Liver (tissue), 8 donors: ENCODE measurements at regions not wholly inside any gene's neighbourhood (a gene's known extent, or its start where the extent isn't known, plus 50 kb on each side); places are given as distances from the start of the nearest gene placed in this dataset.

ENCODE experiments used
- DNase-seq: peaks from one replicate; pipeline ENCODE4 v3.0.0-alpha.2; 2017; ENCODE audit warnings: low spot score
- H3K27ac ChIP-seq, 2 donors: one replicate each; pipeline ENCODE4 v1.7.0; 2013; ENCODE audit warnings: inconsistent platforms in 2 of 2, low read length in 2 of 2, control low read depth in 1 of 2, low read depth in 1 of 2, mild to moderate bottlenecking in 1 of 2
- H3K27me3 ChIP-seq, 4 donors: one replicate each; pipeline versions ENCODE4 v1.6.1 to v1.7.0; 2013; ENCODE audit warnings: low read length in 3 of 4, inconsistent platforms in 1 of 4, mild to moderate bottlenecking in 1 of 4, moderate library complexity in 1 of 4; ENCODE audit not compliant: control insufficient read depth in 4 of 4, insufficient read depth in 4 of 4
- H3K36me3 ChIP-seq, 4 donors: one replicate each; pipeline versions ENCODE4 v1.6.1 to v1.7.0; 2013; ENCODE audit warnings: low read length in 3 of 4, mild to moderate bottlenecking in 3 of 4, low read depth in 1 of 4, moderate library complexity in 1 of 4; ENCODE audit not compliant: control insufficient read depth in 4 of 4, insufficient read depth in 3 of 4
- H3K4me1 ChIP-seq, 4 donors: one replicate each; pipeline versions ENCODE4 v1.6.1 to v1.7.0; 2013; ENCODE audit warnings: low read length in 3 of 4, mild to moderate bottlenecking in 3 of 4, moderate library complexity in 1 of 4; ENCODE audit not compliant: control insufficient read depth in 4 of 4, insufficient read depth in 4 of 4
- H3K4me3 ChIP-seq, 3 donors: one replicate each; pipeline versions ENCODE4 v1.6.1 to v1.7.0; 2013; ENCODE audit warnings: low read length in 3 of 3, control low read depth in 1 of 3, low read depth in 1 of 3, mild to moderate bottlenecking in 1 of 3
- H3K9ac ChIP-seq, 2 donors: one replicate each; pipeline ENCODE4 v1.7.0; 2013; ENCODE audit warnings: low read length in 2 of 2, mild to moderate bottlenecking in 2 of 2, moderate library complexity in 2 of 2, control low read depth in 1 of 2, low read depth in 1 of 2
- H3K9me3 ChIP-seq, 4 donors: one replicate each; pipeline versions ENCODE4 v1.6.1 to v1.7.0; 2013; ENCODE audit warnings: low read length in 3 of 4; ENCODE audit not compliant: control insufficient read depth in 4 of 4
- EGR1 ChIP-seq, 2 donors: IDR thresholded peaks; 2 replicates each; pipeline ENCODE4 v1.6.1; 2016 to 2018; ENCODE audit warnings: antibody characterized with exemption in 2 of 2, low read depth in 2 of 2
- FOXA1 ChIP-seq: IDR thresholded peaks from 2 replicates; pipeline ENCODE4 v1.6.1; 2016; ENCODE audit warnings: antibody characterized with exemption
- FOXA2 ChIP-seq: IDR thresholded peaks from 2 replicates; pipeline ENCODE4 v1.6.1; 2016; ENCODE audit warnings: antibody characterized with exemption
- GABPA ChIP-seq, 2 donors: IDR thresholded peaks in 1 of 2; conservative IDR thresholded peaks in 1 of 2; 2 replicates each; pipeline ENCODE4 v1.6.1; 2016; ENCODE audit warnings: antibody characterized with exemption in 2 of 2, mild to moderate bottlenecking in 1 of 2, moderate library complexity in 1 of 2
- HNF4G ChIP-seq: IDR thresholded peaks from 2 replicates; pipeline ENCODE4 v1.6.1; 2016; ENCODE audit warnings: antibody characterized with exemption
- JUND ChIP-seq, 2 donors: IDR thresholded peaks; 2 replicates each; pipeline ENCODE4 v1.6.1; 2016; ENCODE audit warnings: antibody characterized with exemption in 2 of 2
- MAX ChIP-seq: IDR thresholded peaks from 2 replicates; pipeline ENCODE4 v1.6.1; 2016; ENCODE audit warnings: antibody characterized with exemption
- NR2F2 ChIP-seq: IDR thresholded peaks from 2 replicates; pipeline ENCODE4 v1.6.1; 2016; ENCODE audit warnings: antibody characterized with exemption
- RAD21 ChIP-seq, 2 donors: IDR thresholded peaks; 2 replicates each; pipeline ENCODE4 v1.6.1; 2016; ENCODE audit warnings: antibody characterized with exemption in 2 of 2, mild to moderate bottlenecking in 2 of 2
- RXRA ChIP-seq, 2 donors: IDR thresholded peaks; 2 replicates each; pipeline ENCODE4 v1.6.1; 2017 to 2018; ENCODE audit warnings: antibody characterized with exemption in 2 of 2, mild to moderate bottlenecking in 1 of 2
- SP1 ChIP-seq: IDR thresholded peaks from 2 replicates; pipeline ENCODE4 v1.6.1; 2018; ENCODE audit warnings: antibody characterized with exemption, mild to moderate bottlenecking
- TAF1 ChIP-seq: conservative IDR thresholded peaks from 2 replicates; pipeline ENCODE4 v1.6.1; 2016; ENCODE audit warnings: antibody characterized with exemption, mild to moderate bottlenecking
- YY1 ChIP-seq: IDR thresholded peaks from 2 replicates; pipeline ENCODE4 v1.6.1; 2016; ENCODE audit warnings: antibody characterized with exemption, mild to moderate bottlenecking
- WGBS: extraction: QIAGEN DNeasy Blood & Tissue Kit; methylation state at CpG from one replicate; pipeline ENCODE4 v1.1.7; 2013; 5-methylcytosine and 5-hydroxymethylcytosine counted together
- TF ChIP-seq, protein P1 (sequence below): IDR thresholded peaks from 2 replicates; pipeline ENCODE4 v1.6.1; 2016; ENCODE audit warnings: antibody characterized with exemption
- TF ChIP-seq, protein P2 (sequence below): IDR thresholded peaks from 2 replicates; pipeline ENCODE4 v1.6.1; 2016; ENCODE audit warnings: antibody characterized with exemption
- TF ChIP-seq, protein P3 (sequence below): fragments of 150-350 bp; IDR thresholded peaks from 2 replicates; pipeline ENCODE4 v1.5.1; 2017; ENCODE audit warnings: improper control_type of control experiment, low read depth, low read length; ENCODE audit not compliant: missing input control
- donor health status: healthy.
- donor health status: healthy.
- donor health status: healthy.
- donor health status: healthy.
- donor health status: healthy.

DNA sequence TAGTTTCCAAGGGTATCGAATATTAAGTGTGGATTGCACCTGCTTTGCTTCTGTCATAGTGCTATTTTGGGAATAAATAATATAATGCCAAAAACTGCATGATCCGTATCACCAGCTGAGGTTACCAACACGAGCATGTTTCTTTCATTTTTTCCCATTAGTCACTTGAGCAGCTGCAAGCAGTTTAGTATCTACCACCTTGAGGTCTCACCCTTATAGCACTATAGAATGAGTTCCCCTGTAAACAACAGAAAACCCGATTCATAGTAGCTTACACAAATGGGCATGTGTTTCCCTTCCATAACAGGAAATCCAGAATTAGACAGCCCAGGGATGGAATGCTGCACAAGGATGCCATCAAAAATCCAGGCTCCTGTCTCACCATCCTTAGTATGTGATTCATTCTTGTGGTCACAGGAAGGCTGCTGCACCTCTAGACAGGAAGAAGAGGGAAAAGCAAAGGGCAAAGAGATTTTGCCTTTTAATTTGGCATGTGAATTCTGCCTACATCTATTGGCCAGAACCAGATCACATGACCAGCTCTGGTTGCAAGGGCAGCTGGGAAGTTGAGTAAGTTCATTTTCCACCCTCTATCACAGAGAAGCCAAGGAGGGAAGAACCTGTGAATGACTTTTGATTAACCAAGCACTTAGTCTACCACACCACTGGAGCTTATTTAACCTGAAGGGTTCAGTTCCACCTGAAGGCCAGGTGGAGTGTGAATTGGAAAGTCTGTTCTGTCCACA is 91.3 kb upstream of the SLC25A36 start:
- 65% methylated on average over 4 of the region's 4 CpGs for WGBS
- TF ChIP-seq GABPA (IDR thresholded peaks at IDR 0.05 in 1 of 2, conservative IDR thresholded peaks at IDR 0.05 in 1 of 2) (no peak), HNF4G (no peak), RAD21 (IDR thresholded peaks at IDR 0.05) (no peak), JUND (IDR thresholded peaks at IDR 0.05) (no peak), EGR1 (IDR thresholded peaks at IDR 0.05; ENCODE audit: low read depth in 2 of 2) (no peak)
- TF ChIP-seq, protein P1, sequence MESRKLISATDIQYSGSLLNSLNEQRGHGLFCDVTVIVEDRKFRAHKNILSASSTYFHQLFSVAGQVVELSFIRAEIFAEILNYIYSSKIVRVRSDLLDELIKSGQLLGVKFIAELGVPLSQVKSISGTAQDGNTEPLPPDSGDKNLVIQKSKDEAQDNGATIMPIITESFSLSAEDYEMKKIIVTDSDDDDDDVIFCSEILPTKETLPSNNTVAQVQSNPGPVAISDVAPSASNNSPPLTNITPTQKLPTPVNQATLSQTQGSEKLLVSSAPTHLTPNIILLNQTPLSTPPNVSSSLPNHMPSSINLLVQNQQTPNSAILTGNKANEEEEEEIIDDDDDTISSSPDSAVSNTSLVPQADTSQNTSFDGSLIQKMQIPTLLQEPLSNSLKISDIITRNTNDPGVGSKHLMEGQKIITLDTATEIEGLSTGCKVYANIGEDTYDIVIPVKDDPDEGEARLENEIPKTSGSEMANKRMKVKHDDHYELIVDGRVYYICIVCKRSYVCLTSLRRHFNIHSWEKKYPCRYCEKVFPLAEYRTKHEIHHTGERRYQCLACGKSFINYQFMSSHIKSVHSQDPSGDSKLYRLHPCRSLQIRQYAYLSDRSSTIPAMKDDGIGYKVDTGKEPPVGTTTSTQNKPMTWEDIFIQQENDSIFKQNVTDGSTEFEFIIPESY: no peak
- peaks cover 0 to 7% (median 0%) of the 10 kb centered on the region in 4 donors for H3K9me3 ChIP-seq
- H3K36me3 ChIP-seq: no peaks in the 10 kb centered on the region
- H3K4me1 ChIP-seq: no peaks in the 10 kb centered on the region
- no peak overlapping the region for H3K4me3 ChIP-seq
- DNase-seq: no peak
- no peak overlapping the region for H3K9ac ChIP-seq
- peaks cover 0 to 13% (median under 1%) of the 10 kb centered on the region in 4 donors for H3K27me3 ChIP-seq
- H3K27ac ChIP-seq: no peak overlapping the region

DNA sequence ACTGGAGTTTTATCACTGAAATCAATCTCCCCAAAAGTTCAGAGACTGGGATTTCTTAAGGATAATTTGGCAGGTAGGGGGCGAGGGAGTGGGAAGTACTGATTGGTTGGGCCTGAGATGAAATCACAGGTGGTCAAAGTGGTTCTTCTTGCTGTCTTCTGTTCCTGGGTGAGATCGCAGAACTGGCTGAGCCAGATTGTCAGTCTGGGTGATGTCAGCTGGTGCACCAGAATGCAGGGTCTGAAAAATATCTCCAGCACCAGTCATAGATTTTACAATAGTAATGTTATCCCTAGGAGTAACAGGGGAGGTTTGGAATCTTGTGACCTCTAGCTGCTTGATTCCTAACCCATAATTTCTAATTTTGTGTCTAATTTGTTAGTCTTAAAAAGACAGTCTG is 86.7 kb upstream of the SLC25A36 start:
- no peaks in the 10 kb centered on the region for H3K36me3 ChIP-seq
- 75% methylated on average over 2 of the region's 2 CpGs for WGBS

GRCh38 chr3:140856905-140857304 is 84.7 kb upstream of the SLC25A36 start:
- no peaks in the 10 kb centered on the region for H3K36me3 ChIP-seq
- H3K4me1 ChIP-seq: no peaks in the 10 kb centered on the region
- no peak for TF ChIP-seq MAX
- TF ChIP-seq SP1: no peak
- H3K27me3 ChIP-seq: peaks cover 0 to 15% (median 0%) of the 10 kb centered on the region in 4 donors
- H3K4me3 ChIP-seq: no peak overlapping the region
- H3K27ac ChIP-seq: no peak overlapping the region
- no peak for DNase-seq
- no peak overlapping the region for H3K9ac ChIP-seq
- whole genome bisulfite sequencing: 91% methylated on average over 1 of the region's 1 CpG
- H3K9me3 ChIP-seq: peaks cover 0 to 7% (median 0%) of the 10 kb centered on the region in 4 donors

More for the DNA sequence above, 86.7 kb upstream of the SLC25A36 start:
- Histone ChIP-seq H3K27me3 (peaks cover 0 to 15% (median 0%) of the 10 kb centered on the region in 4 donors), H3K4me3 (no peak overlapping the region), H3K9me3 (peaks cover 0 to 7% (median 0%) of the 10 kb centered on the region in 4 donors), H3K9ac (no peak overlapping the region), H3K27ac (no peak overlapping the region), H3K4me1 (no peaks in the 10 kb centered on the region)
- no peak for DNase-seq
- TF ChIP-seq MAX: no peak

DNA sequence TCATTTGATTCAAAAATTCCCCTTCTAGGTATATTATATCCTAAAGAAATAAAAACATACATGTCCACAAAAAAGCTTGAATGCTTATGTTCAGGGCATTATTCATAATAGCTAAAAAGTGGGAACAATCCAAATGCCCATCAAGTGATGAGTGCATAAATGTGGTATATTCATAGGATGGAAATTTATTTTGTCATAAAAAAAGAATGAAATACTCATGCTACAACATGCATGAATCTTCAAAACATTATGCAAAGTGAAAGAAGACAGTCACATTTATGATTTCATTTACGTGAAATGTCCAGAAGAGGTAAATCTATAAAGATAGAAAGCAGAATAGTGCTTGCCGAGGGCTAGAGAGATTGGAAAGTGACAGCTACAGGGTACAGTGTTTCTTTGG is 83.6 kb upstream of the SLC25A36 start:
- no peaks in the 10 kb centered on the region for H3K36me3 ChIP-seq
- DNase-seq: no peak
- TF ChIP-seq, protein P1: no peak
- TF ChIP-seq SP1: no peak
- no peak for TF ChIP-seq NR2F2
- TF ChIP-seq YY1: no peak
- TF ChIP-seq, protein P2, sequence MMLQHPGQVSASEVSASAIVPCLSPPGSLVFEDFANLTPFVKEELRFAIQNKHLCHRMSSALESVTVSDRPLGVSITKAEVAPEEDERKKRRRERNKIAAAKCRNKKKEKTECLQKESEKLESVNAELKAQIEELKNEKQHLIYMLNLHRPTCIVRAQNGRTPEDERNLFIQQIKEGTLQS: no peak
- no peak for TF ChIP-seq RXRA (IDR thresholded peaks at IDR 0.05)
- TF ChIP-seq FOXA2: no peak
- no peak for TF ChIP-seq TAF1
- TF ChIP-seq JUND (IDR thresholded peaks at IDR 0.05): no peak
- no peak for TF ChIP-seq FOXA1
- TF ChIP-seq, protein P3, sequence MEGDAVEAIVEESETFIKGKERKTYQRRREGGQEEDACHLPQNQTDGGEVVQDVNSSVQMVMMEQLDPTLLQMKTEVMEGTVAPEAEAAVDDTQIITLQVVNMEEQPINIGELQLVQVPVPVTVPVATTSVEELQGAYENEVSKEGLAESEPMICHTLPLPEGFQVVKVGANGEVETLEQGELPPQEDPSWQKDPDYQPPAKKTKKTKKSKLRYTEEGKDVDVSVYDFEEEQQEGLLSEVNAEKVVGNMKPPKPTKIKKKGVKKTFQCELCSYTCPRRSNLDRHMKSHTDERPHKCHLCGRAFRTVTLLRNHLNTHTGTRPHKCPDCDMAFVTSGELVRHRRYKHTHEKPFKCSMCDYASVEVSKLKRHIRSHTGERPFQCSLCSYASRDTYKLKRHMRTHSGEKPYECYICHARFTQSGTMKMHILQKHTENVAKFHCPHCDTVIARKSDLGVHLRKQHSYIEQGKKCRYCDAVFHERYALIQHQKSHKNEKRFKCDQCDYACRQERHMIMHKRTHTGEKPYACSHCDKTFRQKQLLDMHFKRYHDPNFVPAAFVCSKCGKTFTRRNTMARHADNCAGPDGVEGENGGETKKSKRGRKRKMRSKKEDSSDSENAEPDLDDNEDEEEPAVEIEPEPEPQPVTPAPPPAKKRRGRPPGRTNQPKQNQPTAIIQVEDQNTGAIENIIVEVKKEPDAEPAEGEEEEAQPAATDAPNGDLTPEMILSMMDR: no peak
- no peak for TF ChIP-seq MAX
- WGBS: 90% methylated on average over 2 of the region's 2 CpGs
- H3K4me3 ChIP-seq: no peak overlapping the region
- no peaks in the 10 kb centered on the region for H3K9me3 ChIP-seq
- H3K27me3 ChIP-seq: peaks cover 0 to 12% (median 0%) of the 10 kb centered on the region in 4 donors
- H3K27ac ChIP-seq: no peak overlapping the region
- H3K9ac ChIP-seq: no peak overlapping the region
- no peaks in the 10 kb centered on the region for H3K4me1 ChIP-seq
